NK-92 treated with Interleukin-12 subunit alpha and Interleukin-12 subunit beta, amount 100 ng/mL, for 24 hours (cell line): ENCODE measurements at regions not wholly inside any gene's neighbourhood (a gene's known extent, or its start where the extent isn't known, plus 50 kb on each side); places are given as distances from the start of the nearest gene placed in this dataset.
"Not testable (repeated sequence)": the region's sequence is repeated elsewhere in the genome, so short reads cannot be mapped to it uniquely, and the experiment has no call there.

Experiments used
- DNase-seq: peaks from one replicate; lab custom pipeline; 2025; lab: John Stamatoyannopoulos, UW

DNA sequence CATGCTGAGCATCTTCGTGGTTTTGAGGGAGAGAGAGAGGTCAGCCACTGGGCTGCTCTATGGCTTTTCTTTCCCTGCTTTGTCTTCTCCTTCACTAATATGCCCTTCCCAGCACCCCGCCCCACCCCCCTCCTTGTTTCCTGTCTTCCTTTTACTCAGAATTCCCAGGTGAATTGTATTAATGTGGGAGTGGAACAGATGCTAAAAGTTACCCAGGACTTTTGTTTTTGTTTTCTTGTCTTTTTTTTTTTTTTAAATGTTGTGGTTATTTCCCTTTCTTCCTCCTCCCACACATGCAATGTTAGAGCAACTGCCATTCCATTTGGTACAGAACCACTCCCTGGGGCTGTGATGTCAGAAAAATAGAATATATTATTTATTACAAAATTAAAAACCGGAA, 442.7 kb upstream of the CD180 start:
- DNase-seq: no peak

DNA sequence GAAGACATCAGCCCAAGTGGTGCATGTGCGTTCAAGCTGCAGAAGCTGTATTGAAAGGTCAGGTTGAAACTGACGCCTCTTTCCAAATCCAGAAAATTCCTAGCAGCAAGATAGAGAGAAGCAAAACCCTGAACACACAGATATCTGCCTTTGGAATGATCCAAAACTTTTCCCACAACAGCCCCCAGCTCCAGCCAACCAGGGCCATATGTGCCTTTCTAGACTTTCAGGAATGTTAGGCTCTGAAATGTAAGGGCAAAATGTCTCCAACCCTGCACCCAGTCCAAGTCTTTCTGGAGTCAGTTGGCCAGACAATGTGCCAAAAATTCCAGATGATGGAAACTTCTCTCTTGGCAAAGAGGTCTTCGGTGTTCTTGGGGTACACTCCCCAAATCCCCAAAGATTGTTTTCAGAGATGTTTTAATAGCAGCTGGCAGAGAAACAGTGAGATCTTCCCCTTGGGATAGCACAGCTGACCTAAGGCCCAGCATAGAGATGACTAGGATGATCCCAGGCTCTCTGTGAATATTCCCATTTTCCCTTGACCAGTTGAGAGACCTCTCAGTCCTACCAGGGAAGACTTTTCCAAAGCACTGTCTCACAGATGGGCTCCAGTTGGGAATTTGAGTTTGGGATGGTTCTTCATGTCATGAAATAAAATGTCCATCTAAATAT, 440.4 kb upstream of the CD180 start:
- no peak for DNase-seq

DNA sequence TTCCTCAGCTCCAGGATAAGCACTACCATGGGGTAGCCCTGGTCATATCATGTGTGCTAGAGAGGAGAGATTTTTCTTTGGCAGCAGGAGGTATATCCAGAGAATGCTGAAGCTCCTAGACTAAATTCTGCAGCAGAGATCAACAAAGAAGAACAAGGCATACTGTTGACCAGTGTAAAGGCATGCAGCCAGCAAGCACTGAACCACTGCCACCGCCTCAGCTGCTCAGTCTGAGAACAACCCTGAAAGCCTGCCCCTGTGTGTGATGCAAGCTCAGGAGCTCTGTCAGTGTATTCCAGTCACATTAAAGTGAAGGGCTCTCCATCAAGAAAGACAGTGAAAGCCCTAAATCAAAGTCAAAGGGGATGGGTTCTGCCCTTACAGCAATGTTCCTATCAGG, 439.5 kb upstream of the CD180 start:
- no peak for DNase-seq

DNA sequence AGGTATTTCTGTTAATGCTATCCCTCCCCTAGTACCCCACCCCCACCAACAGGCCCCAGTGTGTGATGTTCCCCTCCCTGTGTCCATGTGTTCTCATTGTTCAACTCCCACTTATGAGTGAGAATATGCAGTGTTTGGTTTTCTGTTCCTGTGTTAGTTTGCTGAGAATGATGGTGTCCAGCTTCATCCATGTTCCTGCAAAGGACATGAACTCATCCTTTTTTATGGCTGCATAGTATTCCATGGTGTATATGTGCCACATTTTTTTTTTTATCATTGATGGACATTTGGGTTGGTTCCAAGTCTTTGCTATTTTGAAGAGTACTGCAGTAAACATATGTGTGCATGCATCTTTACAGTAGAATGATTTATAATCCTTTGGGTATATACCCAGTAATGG, 430.5 kb upstream of the CD180 start:
- not testable (repeated sequence) for DNase-seq

DNA sequence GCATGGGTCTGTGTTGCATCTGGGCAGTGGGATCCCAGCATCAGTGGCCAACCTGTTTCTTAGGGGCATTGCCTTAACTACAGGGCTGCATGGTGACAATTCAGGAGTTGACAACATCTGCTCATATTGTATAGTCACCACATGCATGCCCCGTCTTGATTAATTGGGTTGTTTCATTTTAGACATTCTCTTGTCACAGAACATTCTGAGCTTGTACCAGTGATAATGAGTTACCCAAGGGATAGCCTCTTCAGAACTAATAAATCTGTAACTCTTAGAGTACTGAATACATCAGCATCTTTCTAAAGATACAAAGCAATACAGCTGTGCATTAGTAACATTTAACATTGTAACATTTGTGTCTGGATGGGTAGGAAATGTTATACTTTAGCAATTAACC, 426.5 kb upstream of the CD180 start:
- no peak for DNase-seq

DNA sequence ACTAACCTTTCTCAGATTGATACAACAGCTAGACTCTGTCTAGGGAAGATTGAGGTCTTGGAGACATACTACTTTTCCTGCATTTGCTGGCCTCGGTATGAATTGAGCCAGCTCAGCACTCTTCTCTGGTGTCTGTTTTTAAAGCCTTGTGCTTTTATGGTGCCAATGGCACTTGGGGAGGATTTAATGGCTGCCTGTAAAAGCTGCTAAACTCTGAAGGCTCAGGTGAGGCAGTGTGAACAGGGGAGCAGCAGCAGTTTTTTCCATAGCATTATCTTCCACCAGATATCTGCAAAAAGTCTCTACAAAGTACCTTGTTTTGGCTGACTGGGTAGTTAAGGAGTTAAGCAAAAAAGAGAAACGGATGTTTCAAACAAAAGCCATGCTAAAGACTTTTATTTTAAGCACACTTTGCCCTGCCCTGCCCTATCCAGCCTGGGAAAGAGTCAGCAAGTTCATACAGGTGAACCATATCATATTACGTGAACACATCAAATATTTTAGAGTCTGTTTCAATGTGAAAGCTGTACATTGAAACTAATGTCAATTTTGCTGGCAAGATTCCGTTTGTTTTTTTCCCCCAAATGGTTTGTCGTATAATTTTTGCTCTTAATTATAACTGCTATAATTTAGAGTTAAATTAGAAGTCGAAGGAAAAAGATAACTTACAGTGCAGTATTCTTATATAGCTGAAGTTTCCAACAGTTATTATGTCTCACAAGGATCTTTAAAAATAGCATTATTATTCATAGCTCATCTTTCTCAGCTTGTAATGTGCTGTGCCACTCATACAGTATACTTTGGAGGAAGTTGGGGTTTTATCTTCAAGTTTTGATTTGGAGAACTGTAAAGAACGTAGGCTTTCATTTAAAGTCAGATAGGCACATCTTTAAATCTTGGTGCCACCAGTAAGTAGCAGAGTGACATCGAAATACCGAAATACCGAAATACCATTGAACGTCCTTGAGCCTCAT, 424.1 kb upstream of the CD180 start:
- no peak for DNase-seq

DNA sequence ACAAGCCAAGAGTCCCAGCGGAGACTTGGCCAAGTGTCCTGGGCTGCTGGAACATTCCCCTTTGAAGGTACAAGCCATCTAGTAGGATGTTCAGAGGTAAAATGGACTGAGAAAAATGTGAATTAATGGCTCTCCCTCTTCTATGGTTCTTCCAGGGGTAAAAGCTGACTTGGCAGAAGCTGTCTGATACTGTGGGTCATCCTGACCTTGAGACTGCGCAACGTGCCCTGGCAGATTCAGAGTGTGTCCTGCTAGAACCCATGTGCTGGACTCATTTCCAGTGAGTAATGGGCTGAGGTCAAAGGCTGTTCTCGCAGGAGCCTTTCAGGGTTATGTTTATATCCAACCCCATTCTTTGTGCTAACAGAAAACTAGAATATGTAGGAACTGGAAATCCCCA, 423.0 kb upstream of the CD180 start:
- DNase-seq: no peak

DNA sequence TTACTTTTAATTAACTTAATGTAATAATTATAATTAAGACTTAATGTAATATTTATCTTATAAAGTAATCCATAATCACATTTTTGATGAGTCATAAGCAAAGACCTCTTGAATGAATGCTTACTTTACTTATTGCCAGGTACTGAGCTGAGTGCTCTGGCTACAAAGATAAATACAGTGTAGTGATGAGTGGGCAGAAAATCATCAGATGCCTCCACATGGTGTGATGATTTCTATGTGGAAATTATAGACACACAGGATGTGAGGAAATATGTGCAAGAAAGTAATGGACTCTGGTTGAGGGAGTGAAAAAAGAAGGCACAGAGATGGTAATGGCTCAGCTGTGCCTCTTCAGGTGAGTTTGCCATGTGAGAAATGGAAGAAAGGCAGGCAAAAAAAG, 422.6 kb upstream of the CD180 start:
- DNase-seq: no peak

DNA sequence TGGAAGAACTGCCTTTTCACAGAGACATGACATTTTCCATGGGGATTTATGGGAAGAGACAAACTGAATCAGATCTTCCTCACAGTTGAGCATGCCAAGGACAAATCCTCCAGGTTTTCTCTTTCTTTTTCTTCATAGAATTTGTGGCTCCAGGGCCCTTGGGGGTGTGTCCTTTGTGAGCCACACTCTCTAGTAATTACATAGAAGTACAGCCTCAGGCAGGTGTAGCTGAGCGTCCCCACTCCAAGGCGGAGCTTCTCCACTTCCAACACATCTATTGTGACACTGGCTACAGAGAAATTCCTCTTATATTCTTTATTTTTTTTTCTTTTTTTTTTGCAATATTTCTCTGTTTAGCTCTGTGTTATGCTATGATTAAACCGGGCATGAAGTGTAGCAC, 420.5 kb upstream of the CD180 start:
- DNase-seq: no peak

DNA sequence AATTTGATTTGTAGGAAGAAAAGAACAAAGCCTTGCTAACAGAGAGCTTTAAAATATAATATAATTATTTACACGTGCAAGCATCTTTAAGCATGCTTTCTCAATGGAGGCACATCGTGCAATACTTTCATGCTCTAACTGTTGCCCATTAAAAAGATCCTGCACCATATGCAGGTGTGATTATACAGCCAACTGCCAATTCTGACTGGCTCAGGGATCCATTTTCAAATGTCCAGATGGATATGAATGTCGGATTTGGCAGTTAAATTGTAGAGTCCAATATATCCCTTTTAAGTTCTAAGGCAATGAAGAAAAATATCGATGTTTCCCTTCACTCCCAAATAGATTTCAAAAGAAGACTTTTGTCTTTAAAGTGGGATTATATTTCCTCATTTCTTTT, 416.4 kb upstream of the CD180 start:
- no peak for DNase-seq

DNA sequence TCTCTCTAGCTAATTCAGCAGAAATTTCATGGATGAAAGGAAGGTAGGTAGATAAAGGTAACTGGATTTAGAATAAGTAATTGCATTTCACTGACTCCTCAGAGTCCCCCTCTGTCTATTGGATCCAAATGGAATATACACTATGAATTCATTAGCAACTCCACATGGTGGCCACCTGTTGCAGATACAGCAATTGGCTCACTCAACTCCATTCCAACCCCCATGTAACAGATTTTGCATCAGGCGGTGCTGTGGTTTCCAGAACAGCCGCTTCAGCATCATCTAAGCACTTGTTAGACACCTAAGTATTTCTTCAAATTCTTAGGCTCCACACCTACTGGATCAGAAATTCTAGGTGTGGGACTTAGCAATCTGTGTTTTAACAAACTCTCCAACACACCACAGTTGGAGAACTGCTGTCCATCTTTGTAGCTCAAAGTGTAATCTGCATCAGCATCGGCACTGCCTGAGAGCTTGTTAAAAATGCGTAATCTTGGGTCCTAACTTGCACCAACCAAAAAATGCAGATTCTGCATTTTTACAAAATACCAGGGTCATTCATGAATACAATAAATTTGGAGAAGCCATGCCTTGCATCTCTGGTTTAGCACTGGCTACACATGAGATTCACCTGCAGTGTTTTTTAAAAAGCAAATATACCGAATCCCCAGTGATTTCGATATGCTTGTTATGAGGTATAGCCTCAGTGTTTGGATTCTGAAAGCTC, 413.8 kb upstream of the CD180 start:
- DNase-seq: no peak

DNA sequence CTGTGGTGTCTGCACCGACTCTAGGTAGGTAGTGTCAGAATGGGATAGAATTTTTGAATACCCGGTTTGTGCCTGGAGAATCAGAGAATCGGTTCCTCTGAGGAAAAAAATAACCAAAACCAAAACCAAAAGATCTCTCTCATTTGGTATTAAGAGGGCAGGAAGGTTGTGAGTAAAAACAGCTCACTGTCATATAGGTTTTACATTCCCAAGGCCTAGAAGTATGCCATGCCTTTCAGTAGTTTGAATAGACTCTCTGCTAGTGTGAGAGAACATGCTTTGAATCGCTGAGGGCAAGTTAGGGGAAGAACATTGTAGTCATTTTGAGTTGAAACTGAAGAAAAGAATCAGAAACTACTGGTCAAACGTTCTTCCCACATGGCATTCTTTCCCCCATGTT, 411.4 kb upstream of the CD180 start:
- no peak for DNase-seq

DNA sequence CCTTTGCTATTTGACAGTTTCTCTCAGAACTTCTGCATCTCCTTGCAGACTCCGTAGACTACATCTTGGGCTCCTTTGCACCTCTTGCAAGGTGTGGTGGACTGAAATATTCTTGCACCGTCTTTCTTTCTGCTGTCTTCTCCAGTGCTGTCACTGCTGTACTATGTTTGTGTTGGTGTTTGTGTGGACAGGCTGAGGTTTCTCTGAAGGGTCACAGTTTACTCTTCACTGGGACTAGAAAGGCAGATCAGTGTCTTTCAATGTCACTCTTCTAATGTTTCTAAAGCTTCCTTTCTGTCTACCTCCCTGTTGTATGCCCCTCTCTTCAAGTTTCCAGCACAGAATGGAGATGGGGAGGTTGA, 410.0 kb upstream of the CD180 start:
- no peak for DNase-seq

DNA sequence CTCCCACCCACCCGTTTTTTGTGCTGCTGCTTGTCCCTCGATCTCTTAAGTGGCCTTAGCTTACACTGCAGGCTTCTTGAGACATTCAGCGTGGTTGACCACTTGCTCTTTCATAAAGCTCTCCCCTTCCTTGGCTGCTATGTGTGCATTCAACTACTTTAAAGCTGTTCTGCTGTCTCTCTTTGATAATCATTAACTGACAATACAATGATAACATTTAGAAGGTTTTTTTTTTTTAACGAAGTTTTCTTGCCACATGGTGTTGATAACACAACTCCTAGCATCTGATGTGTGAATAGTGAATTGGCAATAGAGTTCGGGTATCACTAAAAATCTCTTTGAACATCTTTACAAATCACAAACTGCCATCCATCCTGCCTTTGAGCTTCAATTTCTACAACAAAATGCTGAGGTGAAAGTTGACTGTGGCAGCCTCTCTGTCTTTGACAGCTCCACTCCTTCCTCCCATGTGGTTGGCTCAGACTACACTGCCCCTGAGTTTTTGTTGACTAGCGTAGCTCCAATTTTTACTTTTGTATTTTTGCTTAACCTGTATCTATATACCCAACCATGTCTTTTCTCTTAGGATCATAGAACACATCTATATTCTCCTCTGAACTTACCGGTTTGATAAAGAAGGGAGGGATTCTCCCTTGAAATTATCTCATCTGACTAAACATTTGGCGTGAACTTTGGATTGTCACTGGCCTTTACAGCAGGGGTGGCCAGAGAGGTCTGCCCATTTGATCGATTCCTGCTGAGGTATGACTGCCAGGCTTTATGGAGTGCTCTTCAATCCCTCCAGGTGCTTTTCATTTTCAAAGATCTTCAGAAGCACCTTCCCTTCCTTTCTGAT, 409.4 kb upstream of the CD180 start:
- no peak for DNase-seq

DNA sequence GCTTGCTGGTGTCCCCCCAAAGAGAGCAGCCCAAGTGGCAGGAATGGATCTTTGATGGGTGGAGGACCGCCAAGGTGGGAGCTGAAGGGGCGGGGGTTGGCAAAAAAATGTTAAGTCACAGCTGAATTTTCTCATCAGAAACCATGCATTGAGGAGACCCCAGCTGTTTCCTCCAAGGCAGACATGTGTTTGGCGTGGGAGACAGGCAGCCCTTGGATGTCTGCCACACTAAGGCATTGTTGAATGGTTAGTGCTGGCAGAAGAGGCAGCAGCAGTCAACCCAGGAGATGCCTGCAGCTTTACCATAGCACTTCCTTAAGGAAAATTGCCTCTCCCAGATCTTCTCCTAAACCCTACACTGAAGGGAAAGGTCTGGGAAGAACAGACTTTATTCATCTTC, 394.9 kb upstream of the CD180 start:
- DNase-seq: no peak

DNA sequence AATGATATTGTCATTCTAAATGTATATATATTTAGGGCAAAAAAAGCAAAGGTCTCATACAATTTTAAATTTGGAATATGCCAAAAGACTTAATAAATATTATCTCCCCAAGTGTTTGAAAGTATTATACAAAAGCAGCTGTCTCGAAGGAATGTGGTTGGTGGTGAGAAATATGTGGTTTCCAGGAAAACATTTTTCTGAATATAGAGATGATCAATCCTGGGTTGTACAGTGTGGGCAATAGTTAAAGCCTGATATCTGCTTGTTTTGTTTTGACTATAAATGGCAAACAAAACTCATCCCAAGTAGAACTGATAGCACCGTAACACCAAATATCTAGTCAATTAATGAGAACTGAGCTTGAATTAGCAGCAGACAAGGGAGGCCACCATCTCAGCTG, 391.8 kb upstream of the CD180 start:
- DNase-seq: no peak

DNA sequence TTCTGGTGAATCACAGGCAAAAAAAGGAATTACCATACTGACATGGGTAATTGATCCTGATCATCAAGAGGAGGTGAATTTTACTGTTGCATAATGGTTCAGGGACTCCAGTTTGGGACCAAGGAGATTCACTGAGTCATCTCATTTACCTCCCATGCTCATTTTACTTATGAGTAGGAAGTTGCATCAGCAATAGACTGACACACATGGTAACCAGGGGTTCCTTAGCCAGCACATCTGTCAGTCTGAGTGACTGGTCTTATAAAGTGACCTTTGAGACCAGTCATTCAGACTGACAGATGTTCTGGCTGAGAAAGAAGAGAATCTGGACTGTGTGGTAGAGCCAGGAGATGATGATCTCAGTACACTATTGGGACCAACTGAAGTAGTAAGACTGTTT, 384.6 kb upstream of the CD180 start:
- DNase-seq: no peak

DNA sequence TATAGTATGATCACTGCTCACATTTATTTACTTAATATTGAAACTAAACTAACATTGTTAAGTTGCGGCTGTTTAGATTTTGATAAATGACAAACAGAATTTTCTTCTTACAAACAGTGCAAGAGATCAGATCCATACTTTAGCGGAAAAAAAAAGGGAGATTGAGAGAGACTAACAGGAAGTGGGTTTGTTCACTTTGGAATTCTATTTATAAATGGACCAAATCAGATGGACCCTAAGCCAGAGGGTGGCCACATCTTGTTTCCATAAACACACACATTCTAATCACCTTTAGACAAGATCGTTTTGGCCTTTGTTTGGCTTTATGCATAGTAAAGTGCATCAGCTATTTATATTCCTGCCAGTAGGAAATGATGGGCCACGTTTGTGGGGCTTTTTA, 381.4 kb upstream of the CD180 start:
- DNase-seq: no peak

DNA sequence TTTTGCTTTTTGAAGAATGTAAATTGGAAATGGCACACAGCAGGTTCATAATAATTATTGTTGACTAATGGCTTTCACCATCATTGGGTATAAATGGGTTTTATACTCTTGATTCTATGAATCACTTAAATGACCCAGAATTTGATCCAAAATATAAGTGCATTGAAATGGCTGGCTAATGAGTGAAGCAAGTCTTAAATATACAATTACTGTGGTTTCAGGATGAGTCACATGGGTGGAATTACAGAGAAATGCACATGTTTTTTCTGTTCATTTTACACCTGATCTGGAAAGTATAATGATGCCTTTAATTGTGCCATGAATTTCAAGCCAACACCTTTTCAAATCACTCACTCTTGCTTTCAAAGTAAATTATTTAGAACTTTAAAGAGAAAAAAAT, 380.8 kb upstream of the CD180 start:
- no peak for DNase-seq

DNA sequence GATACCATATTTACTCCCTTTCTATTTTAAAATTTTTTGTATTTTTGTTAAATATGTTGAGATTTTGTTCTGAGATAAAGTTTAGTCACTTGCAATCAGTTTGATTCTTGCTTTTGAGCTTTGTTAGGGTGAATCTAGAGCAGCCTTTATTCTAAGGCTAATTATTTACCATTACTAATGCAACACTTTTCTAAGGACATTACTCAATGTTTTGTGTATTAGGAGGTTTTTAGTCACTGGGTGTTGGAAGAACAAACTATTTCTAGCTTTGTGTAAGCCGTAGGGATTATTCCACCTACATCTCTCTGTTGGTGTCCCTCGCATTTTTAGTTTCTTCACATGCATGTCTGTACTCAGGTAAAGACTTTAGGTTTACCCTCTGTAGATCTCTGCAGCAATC, 379.5 kb upstream of the CD180 start:
- DNase-seq: no peak

DNA sequence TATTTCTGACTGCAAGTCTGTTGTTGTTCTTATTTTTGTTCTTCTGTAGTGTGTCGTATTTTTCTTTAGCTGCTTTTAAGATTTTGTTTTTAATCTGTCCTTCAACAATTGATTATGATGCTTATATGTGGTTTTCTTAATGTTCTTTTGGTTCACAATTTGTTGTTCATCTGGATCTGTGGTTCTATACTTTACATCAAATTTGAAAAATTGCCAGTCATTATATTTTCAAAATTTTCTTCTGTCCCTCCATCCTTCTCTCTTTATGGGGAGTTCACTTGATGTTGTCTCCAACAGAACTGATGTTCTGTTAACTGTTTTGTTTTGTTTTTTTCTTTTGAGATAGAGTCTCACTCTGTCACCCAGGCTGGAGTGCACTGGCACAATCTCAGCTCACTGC, 378.5 kb upstream of the CD180 start:
- DNase-seq: no peak
